Spleen (tissue), 7 donors: ENCODE measurements at regions not wholly inside any gene's neighbourhood (a gene's known extent, or its start where the extent isn't known, plus 50 kb on each side); places are given as distances from the start of the nearest gene placed in this dataset.

Experiments used
- POLR2A ChIP-seq, 3 donors: fragments of 450-650 bp; IDR thresholded peaks; one replicate each; pipeline ENCODE4 v1.5.1; 2017; ENCODE audit warnings: antibody characterized with exemption in 3 of 3, mild to moderate bottlenecking in 1 of 3
- POLR2AphosphoS5 ChIP-seq, 3 donors: sonication (generic); formaldehyde crosslinking; IDR thresholded peaks; one replicate each; pipeline ENCODE4 v1.5.1; 2017; ENCODE audit warnings: antibody characterized with exemption in 3 of 3
- TF ChIP-seq, protein P1 (sequence below), 11 experiments: fragments of 200-600 bp in 7 of 11; fragments of 450-650 bp in 4 of 11; sonication (generic) in 4 of 11; IDR thresholded peaks in 8 of 11; conservative IDR thresholded peaks in 3 of 11; 1 replicate in 7 of 11; 2 replicates in 4 of 11; pipeline versions ENCODE4 v1.4.0 to v1.8.0; 2016 to 2021; ENCODE audit warnings: antibody characterized with exemption in 11 of 11, inconsistent platforms in 4 of 11, mild to moderate bottlenecking in 1 of 11
- donor health status: DM: no; HTN: no; CAD: no; lungs with moderate emphysema.
- donor health status: DM: no; HTN: no; CAD: no.
- donor health status: DM: no; HTN: no; CAD: no.

GRCh38 chr5:125668884-125669283 lies 754.3 kb upstream of the GRAMD2B start:
- TF ChIP-seq, protein P1, sequence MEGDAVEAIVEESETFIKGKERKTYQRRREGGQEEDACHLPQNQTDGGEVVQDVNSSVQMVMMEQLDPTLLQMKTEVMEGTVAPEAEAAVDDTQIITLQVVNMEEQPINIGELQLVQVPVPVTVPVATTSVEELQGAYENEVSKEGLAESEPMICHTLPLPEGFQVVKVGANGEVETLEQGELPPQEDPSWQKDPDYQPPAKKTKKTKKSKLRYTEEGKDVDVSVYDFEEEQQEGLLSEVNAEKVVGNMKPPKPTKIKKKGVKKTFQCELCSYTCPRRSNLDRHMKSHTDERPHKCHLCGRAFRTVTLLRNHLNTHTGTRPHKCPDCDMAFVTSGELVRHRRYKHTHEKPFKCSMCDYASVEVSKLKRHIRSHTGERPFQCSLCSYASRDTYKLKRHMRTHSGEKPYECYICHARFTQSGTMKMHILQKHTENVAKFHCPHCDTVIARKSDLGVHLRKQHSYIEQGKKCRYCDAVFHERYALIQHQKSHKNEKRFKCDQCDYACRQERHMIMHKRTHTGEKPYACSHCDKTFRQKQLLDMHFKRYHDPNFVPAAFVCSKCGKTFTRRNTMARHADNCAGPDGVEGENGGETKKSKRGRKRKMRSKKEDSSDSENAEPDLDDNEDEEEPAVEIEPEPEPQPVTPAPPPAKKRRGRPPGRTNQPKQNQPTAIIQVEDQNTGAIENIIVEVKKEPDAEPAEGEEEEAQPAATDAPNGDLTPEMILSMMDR (IDR thresholded peaks at IDR 0.05 in 8 of 11, conservative IDR thresholded peaks at IDR 0.05 in 3 of 11) = no peak
- TF ChIP-seq POLR2A (IDR thresholded peaks at IDR 0.05) (no peak), POLR2AphosphoS5 (IDR thresholded peaks at IDR 0.05) (no peak)
